Liver (tissue), 7 donors: ENCODE measurements at regions not wholly inside any gene's neighbourhood (a gene's known extent, or its start where the extent isn't known, plus 50 kb on each side); places are given as distances from the start of the nearest gene placed in this dataset.
A peak's percentile ranks its signal among the peaks of the same experiment; 100 is the strongest.
"Not testable (repeated sequence)": the region's sequence is repeated elsewhere in the genome, so short reads cannot be mapped to it uniquely, and the experiment has no call there.

ENCODE experiments used
- DNase-seq: peaks from one replicate; pipeline ENCODE4 v3.0.0-alpha.2; 2017; ENCODE audit warnings: low spot score
- H3K27ac ChIP-seq, 2 donors: one replicate each; pipeline ENCODE4 v1.7.0; 2013; ENCODE audit warnings: inconsistent platforms in 2 of 2, low read length in 2 of 2, control low read depth in 1 of 2, low read depth in 1 of 2, mild to moderate bottlenecking in 1 of 2
- H3K27me3 ChIP-seq, 4 donors: one replicate each; pipeline versions ENCODE4 v1.6.1 to v1.7.0; 2013; ENCODE audit warnings: low read length in 3 of 4, inconsistent platforms in 1 of 4, mild to moderate bottlenecking in 1 of 4, moderate library complexity in 1 of 4; ENCODE audit not compliant: control insufficient read depth in 4 of 4, insufficient read depth in 4 of 4
- H3K36me3 ChIP-seq, 4 donors: one replicate each; pipeline versions ENCODE4 v1.6.1 to v1.7.0; 2013; ENCODE audit warnings: low read length in 3 of 4, mild to moderate bottlenecking in 3 of 4, low read depth in 1 of 4, moderate library complexity in 1 of 4; ENCODE audit not compliant: control insufficient read depth in 4 of 4, insufficient read depth in 3 of 4
- H3K4me1 ChIP-seq, 4 donors: one replicate each; pipeline versions ENCODE4 v1.6.1 to v1.7.0; 2013; ENCODE audit warnings: low read length in 3 of 4, mild to moderate bottlenecking in 3 of 4, moderate library complexity in 1 of 4; ENCODE audit not compliant: control insufficient read depth in 4 of 4, insufficient read depth in 4 of 4
- H3K4me3 ChIP-seq, 3 donors: one replicate each; pipeline versions ENCODE4 v1.6.1 to v1.7.0; 2013; ENCODE audit warnings: low read length in 3 of 3, control low read depth in 1 of 3, low read depth in 1 of 3, mild to moderate bottlenecking in 1 of 3
- H3K9ac ChIP-seq, 2 donors: one replicate each; pipeline ENCODE4 v1.7.0; 2013; ENCODE audit warnings: low read length in 2 of 2, mild to moderate bottlenecking in 2 of 2, moderate library complexity in 2 of 2, control low read depth in 1 of 2, low read depth in 1 of 2
- H3K9me3 ChIP-seq, 4 donors: one replicate each; pipeline versions ENCODE4 v1.6.1 to v1.7.0; 2013; ENCODE audit warnings: low read length in 3 of 4; ENCODE audit not compliant: control insufficient read depth in 4 of 4
- EGR1 ChIP-seq, 2 donors: IDR thresholded peaks; 2 replicates each; pipeline ENCODE4 v1.6.1; 2016 to 2018; ENCODE audit warnings: antibody characterized with exemption in 2 of 2, low read depth in 2 of 2
- FOXA2 ChIP-seq: IDR thresholded peaks from 2 replicates; pipeline ENCODE4 v1.6.1; 2016; ENCODE audit warnings: antibody characterized with exemption
- GABPA ChIP-seq, 2 donors: IDR thresholded peaks in 1 of 2; conservative IDR thresholded peaks in 1 of 2; 2 replicates each; pipeline ENCODE4 v1.6.1; 2016; ENCODE audit warnings: antibody characterized with exemption in 2 of 2, mild to moderate bottlenecking in 1 of 2, moderate library complexity in 1 of 2
- HNF4A ChIP-seq, 2 donors: conservative IDR thresholded peaks; 2 replicates each; pipeline ENCODE4 v1.6.1; 2016; ENCODE audit warnings: antibody characterized with exemption in 2 of 2, mild to moderate bottlenecking in 2 of 2
- HNF4G ChIP-seq: IDR thresholded peaks from 2 replicates; pipeline ENCODE4 v1.6.1; 2016; ENCODE audit warnings: antibody characterized with exemption
- JUND ChIP-seq, 2 donors: IDR thresholded peaks; 2 replicates each; pipeline ENCODE4 v1.6.1; 2016; ENCODE audit warnings: antibody characterized with exemption in 2 of 2
- MAX ChIP-seq: IDR thresholded peaks from 2 replicates; pipeline ENCODE4 v1.6.1; 2016; ENCODE audit warnings: antibody characterized with exemption
- NR2F2 ChIP-seq: IDR thresholded peaks from 2 replicates; pipeline ENCODE4 v1.6.1; 2016; ENCODE audit warnings: antibody characterized with exemption
- RAD21 ChIP-seq, 2 donors: IDR thresholded peaks; 2 replicates each; pipeline ENCODE4 v1.6.1; 2016; ENCODE audit warnings: antibody characterized with exemption in 2 of 2, mild to moderate bottlenecking in 2 of 2
- RXRA ChIP-seq, 2 donors: IDR thresholded peaks; 2 replicates each; pipeline ENCODE4 v1.6.1; 2017 to 2018; ENCODE audit warnings: antibody characterized with exemption in 2 of 2, mild to moderate bottlenecking in 1 of 2
- SP1 ChIP-seq: IDR thresholded peaks from 2 replicates; pipeline ENCODE4 v1.6.1; 2018; ENCODE audit warnings: antibody characterized with exemption, mild to moderate bottlenecking
- WGBS: extraction: QIAGEN DNeasy Blood & Tissue Kit; methylation state at CpG from one replicate; pipeline ENCODE4 v1.1.7; 2013; 5-methylcytosine and 5-hydroxymethylcytosine counted together
- donor health status: healthy.
- donor health status: healthy.
- donor health status: healthy.
- donor health status: healthy.

GRCh38 chr18:51350081-51350480 is 152.6 kb upstream of the MEX3C start:
- Histone ChIP-seq H3K4me3 (no peak overlapping the region), H3K36me3 (no peaks in the 10 kb centered on the region), H3K9ac (no peak overlapping the region), H3K9me3 (peaks cover 0 to 2% (median 0%) of the 10 kb centered on the region in 4 donors), H3K27ac (no peak overlapping the region), H3K27me3 (no peaks in the 10 kb centered on the region), H3K4me1 (peaks cover 2 to 8% (median 5%) of the 10 kb centered on the region in 4 donors)
- WGBS: 22% methylated on average over 2 of the region's 2 CpGs
- no peak for DNase-seq
- TF ChIP-seq RXRA (IDR thresholded peaks at IDR 0.05) (peak in 1 of 2 donors; percentile 19), HNF4A (conservative IDR thresholded peaks at IDR 0.05) (peak in 1 of 2 donors; percentile 24), SP1 (peak; percentile 32), FOXA2 (no peak)

- H3K36me3 ChIP-seq: no peaks in the 10 kb centered on the region
- no peaks in the 10 kb centered on the region for H3K27me3 ChIP-seq
- TF ChIP-seq HNF4G: no peak
- TF ChIP-seq RXRA (IDR thresholded peaks at IDR 0.05): no peak
- TF ChIP-seq JUND (IDR thresholded peaks at IDR 0.05): no peak
- no peaks in the 10 kb centered on the region for H3K9me3 ChIP-seq
- H3K4me1 ChIP-seq: no peaks in the 10 kb centered on the region
- DNase-seq: no peak
- no peak overlapping the region for H3K9ac ChIP-seq
- H3K4me3 ChIP-seq: no peak overlapping the region
- WGBS: 33% methylated on average over 2 of the region's 2 CpGs
- no peak overlapping the region for H3K27ac ChIP-seq
Measured at GRCh38 chr18:51355841-51356240, 158.4 kb upstream of the MEX3C start.

GRCh38 chr18:51360301-51360700 is 162.8 kb upstream of the MEX3C start:
- not testable (repeated sequence) for H3K9ac ChIP-seq, H3K4me1 ChIP-seq, H3K27ac ChIP-seq, H3K36me3 ChIP-seq, DNase-seq, H3K4me3 ChIP-seq, H3K9me3 ChIP-seq, H3K27me3 ChIP-seq
- 92% methylated on average over 7 of the region's 10 CpGs for WGBS

GRCh38 chr18:51361130-51361860 is 163.8 kb upstream of the MEX3C start:
- H3K9ac ChIP-seq: no peak overlapping the region
- no peaks in the 10 kb centered on the region for H3K27me3 ChIP-seq
- no peak overlapping the region for H3K27ac ChIP-seq
- no peak for DNase-seq
- WGBS: 53% methylated on average over 6 of the region's 6 CpGs
- peaks cover 0 to 7% (median 2%) of the 10 kb centered on the region in 4 donors for H3K4me1 ChIP-seq
- no peaks in the 10 kb centered on the region for H3K36me3 ChIP-seq
- H3K4me3 ChIP-seq: no peak overlapping the region
- TF ChIP-seq RAD21 (IDR thresholded peaks at IDR 0.05): peak in 1 of 2 donors; percentile 32
- no peak for TF ChIP-seq GABPA (IDR thresholded peaks at IDR 0.05 in 1 of 2, conservative IDR thresholded peaks at IDR 0.05 in 1 of 2)
- peak; percentile 32 to 39 for TF ChIP-seq RXRA (IDR thresholded peaks at IDR 0.05)
- peak in 1 of 2 donors; percentile 12 for TF ChIP-seq EGR1 (IDR thresholded peaks at IDR 0.05; ENCODE audit: low read depth in 2 of 2)
- TF ChIP-seq NR2F2: peak; percentile 98
- peak; percentile 74 for TF ChIP-seq MAX
- TF ChIP-seq SP1: peak; percentile 72
- TF ChIP-seq HNF4G: peak; percentile 13
- TF ChIP-seq HNF4A (conservative IDR thresholded peaks at IDR 0.05): peak; percentile 43 to 67
- no peak for TF ChIP-seq FOXA2
- H3K9me3 ChIP-seq: no peaks in the 10 kb centered on the region
